ENCODE measurements at regions not wholly inside any gene's neighbourhood (a gene's known extent, or its start where the extent isn't known, plus 50 kb on each side); places are given as distances from the start of the nearest gene placed in this dataset.

DNA sequence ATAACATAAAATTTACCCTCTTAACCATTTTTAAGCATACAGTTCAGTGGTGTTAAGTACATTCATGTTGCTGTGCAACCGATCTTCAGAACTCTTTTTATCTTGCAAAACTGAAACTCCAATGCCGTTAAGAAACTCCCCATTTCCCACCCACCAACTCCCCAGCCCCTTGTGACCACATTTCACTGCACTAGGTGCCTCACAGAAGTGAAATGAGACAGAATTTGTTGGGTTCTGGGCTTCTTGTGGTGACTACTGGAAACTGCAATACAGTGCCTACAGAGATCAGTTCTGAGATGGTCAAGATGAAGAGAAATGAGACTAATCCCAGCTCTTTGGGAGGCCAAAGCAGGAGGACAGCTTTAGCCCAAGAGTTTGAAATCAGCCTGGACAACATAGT is 202.1 kb upstream of the SLC30A5 start:
- no peak for DNase-seq

- no peak for DNase-seq
Observed at GRCh38 chr5:68894673-68895072, 199.1 kb upstream of the SLC30A5 start.

DNA sequence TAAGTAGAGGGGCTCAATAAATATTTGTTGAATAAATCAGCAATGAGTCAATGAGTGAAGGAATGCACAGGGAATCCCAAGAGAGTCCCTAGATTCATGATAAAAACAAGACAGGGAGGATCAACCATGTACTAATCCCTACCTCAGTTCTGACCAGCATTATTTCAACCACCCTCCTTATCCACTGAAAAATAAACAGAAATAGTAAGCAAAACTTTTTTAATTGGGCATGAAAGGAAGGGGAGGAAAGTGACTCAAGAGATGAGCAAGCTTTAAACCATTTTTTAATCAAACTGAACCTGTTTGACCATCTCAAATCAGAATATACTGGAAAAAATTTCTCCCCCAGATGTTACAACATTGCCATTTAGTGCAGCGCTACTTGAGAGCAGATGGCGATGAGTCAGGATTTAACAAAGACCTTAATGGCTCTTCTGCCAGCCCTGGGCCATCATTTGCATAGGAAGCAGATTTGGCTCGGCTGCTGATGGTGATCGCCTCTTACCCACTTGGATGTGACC is 194.8 kb upstream of the SLC30A5 start:
- DNase-seq = peak; percentile 37

DNA sequence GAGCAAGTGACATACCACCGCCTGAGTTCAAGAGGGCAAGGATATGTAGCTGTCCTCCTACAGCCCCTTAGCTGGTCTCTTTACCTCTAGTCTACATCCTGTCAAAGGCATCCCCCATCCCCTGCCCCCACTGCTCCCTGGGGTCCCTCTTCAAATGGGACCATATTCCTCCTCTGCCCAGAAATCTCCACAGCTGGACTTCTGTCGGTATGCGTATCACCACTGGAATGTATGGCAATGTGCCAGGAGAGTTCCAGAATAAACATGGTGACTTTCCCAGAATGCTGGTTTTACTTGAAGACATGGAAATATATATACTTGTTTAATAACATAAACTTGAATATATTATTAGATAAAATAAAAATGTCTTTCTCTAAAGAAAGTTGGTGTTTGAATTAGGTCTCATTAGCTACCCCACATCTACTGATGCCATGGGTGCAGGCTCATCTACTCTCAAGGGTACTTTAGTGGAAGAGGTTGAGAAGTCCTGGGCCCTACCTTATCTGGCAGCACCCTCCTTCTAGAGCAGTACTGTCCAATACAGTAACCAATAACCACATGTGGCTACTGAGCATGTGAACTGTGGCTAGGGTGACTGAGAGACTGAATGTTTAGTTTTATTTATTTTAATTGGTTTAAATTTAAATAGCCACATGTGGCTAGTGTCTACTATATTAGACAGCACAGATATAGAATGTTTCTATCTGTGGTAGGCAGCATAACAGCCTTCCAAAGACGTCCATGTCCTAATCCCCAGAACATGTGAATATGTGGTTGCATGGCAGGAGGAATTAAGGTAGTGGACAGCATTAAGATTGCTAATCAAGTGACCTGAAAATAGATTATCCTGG is 181.7 kb upstream of the SLC30A5 start:
- DNase-seq = peak; percentile 56

GRCh38 chr5:68915079-68915478 is 178.7 kb upstream of the SLC30A5 start:
- DNase-seq = no peak

GRCh38 chr5:68918306-68918705 is 175.5 kb upstream of the SLC30A5 start:
- DNase-seq = no peak

DNA sequence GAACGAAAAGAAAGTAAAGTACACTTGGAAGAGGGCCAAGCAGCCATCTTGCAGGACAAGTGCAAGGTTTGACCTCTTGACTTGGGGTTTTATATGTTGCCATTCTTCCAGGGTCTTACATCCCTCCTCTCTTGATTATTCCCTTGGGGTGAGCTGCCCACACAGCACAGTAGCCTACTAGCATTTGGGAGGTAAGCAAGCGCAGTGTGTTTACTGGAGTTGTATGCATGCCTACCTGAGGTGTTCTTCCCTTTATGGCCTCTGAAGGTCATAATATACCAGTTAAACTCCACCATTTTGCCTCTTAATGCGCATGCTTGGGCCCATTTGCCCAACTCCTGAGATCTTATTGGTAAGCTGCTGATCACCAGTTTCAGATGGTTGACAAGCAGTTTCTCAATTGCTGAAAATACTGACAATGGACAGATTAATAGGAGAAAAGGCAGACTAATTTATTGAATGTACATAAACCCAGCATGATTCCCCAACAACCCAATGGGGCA is 173.8 kb upstream of the SLC30A5 start:
- DNase-seq = no peak

DNA sequence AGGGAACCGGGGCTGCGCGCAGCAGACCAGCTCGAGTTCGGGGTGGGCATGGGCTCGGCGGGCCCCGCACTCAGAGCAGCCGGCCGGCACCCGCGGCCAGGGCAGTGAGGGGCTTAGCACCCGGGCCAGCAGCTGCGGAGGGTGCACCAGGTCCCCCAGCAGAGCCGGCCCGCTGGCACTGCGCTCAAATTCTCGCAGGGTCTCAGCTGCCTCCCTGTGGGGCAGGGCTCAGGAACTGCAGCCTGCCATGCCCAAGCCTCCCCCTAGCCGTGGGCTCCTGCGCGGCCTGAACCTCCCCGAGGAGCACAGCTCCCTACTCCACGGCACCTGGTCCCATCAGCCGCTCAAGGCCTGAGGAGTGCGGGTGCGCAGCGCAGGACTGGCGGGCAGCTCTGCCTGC is 172.9 kb upstream of the SLC30A5 start:
- no peak for DNase-seq

- no peak for DNase-seq
Observed at GRCh38 chr5:68922172-68922987, 171.4 kb upstream of the SLC30A5 start.

- DNase-seq = no peak
Observed at GRCh38 chr5:68924481-68925145, 169.2 kb upstream of the SLC30A5 start.

- no peak for DNase-seq
Observed at GRCh38 chr5:68928617-68929302, 165.1 kb upstream of the SLC30A5 start.

GRCh38 chr5:68930139-68930538 is 163.7 kb upstream of the SLC30A5 start:
- DNase-seq = no peak

- no peak for DNase-seq
Observed at GRCh38 chr5:68932830-68933434, 160.9 kb upstream of the SLC30A5 start.

DNA sequence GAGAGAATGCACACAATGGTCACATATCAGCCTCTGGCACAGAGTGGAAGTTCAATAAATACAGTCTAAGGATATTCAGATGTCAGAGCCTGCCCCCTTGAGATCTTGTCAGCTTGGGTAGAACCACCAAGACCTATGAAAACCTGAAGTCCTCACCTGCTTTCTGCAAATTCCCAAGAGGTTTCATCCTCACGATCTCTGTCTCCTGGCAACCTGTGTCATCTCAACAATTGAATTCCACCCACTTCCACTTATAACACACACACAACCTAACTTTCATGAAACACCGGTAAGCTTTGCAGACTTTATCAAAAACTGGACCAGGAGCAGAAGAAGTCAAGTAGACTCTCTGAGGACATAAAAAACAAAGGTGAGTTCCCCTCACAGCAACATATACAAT is 151.6 kb upstream of the SLC30A5 start:
- no peak for DNase-seq

- DNase-seq = no peak
Observed at GRCh38 chr5:68946728-68947127, 147.1 kb upstream of the SLC30A5 start.

- no peak for DNase-seq
Observed at GRCh38 chr5:68947986-68948385, 145.8 kb upstream of the SLC30A5 start.

GRCh38 chr5:68949256-68949655 is 144.6 kb upstream of the SLC30A5 start:
- DNase-seq = no peak

- no peak for DNase-seq
Observed at GRCh38 chr5:68949711-68950110, 144.1 kb upstream of the SLC30A5 start.

DNA sequence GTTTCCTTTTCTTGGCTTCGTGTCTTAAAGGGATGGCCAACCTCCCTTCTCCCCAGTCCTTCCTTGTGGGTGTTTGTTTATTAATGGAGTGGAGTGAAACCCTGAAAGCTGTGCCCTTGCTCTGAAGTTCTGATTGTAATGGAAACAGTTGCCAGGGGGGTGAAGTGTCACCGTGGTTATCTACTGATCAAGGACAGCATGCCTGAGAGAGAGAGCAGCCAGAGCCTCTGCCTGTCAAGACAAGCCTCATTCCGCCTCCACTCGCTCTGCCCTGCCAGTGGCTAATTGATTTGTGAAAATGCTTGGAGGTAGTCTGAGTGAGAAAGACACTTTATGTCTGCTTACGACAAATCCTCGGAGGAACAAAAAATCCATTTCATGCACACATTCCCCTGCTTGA is 143.7 kb upstream of the SLC30A5 start:
- no peak for DNase-seq

- no peak for DNase-seq
Observed at GRCh38 chr5:68950930-68951329, 142.9 kb upstream of the SLC30A5 start.

GRCh38 chr5:68953231-68953874 is 140.5 kb upstream of the SLC30A5 start:
- DNase-seq = no peak

All from dermis blood vessel endothelial cell (primary cell).